Forelimb muscle (tissue), 1 donor: ENCODE measurements at regions not wholly inside any gene's neighbourhood (a gene's known extent, or its start where the extent isn't known, plus 50 kb on each side); places are given as distances from the start of the nearest gene placed in this dataset.
"Not testable (repeated sequence)": the region's sequence is repeated elsewhere in the genome, so short reads cannot be mapped to it uniquely, and the experiment has no call there.

Source experiments
- DNase-seq: peaks from one replicate; pipeline ENCODE4 v3.0.0-alpha.2; 2013; ENCODE audit warnings: low read depth

DNA sequence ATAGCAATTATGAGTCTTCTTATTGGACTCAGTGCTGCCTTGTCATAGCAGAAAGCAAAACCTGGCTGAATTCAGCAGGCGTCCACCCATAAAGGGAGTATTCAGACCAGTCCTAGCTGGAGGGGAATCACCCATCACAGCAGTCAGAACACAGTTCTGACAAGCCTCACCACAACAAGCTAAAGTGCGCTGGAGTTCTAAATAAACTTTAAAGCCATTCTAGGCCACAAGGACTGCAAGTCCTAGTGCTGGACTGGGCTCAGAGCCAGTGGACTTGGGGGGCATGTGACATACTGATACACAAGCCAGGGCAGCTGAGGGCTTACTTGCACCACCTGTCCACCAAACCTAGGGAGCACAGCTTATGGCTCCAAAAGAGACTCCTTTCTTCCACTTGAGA, 115.3 kb upstream of the PCSK5 start:
- DNase-seq: no peak

DNA sequence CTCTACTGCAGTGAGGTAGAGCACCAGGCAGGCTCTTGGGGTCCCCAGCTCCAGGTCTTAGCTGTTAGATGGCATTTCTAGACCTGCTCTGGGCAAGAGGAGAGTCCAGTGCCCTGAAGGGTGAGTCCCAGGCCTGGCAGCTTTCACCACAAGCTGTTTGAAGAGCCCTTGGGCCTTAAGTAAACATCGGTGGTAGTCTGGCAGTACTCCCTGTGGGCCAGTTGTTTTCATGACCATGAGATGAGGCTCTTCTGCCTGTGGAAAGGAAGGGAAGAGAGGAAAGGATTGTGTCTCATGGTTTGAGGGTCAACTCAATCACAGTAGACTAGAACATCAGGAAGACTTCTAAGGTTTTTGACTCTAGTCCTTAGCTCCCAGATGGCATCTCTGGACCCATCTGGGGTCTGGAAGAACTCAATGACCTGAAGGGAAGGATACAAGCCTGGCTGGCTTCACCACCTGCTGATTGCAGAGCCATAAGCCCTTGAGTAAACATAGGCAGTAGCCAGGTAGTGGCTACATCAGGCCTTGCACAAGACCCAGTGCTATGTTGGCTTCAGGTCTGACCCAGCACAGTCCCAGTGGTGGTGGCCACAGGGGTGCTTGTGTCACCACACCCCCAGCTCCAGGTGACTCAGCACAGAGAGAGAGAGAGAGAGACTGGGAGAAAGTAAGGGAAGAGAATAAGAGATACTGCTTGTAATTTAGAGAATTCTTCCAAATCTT, 114.3 kb upstream of the PCSK5 start:
- no peak for DNase-seq

- DNase-seq: no peak
Measured at GRCh38 chr9:75780185-75780584, 110.3 kb upstream of the PCSK5 start.

DNA sequence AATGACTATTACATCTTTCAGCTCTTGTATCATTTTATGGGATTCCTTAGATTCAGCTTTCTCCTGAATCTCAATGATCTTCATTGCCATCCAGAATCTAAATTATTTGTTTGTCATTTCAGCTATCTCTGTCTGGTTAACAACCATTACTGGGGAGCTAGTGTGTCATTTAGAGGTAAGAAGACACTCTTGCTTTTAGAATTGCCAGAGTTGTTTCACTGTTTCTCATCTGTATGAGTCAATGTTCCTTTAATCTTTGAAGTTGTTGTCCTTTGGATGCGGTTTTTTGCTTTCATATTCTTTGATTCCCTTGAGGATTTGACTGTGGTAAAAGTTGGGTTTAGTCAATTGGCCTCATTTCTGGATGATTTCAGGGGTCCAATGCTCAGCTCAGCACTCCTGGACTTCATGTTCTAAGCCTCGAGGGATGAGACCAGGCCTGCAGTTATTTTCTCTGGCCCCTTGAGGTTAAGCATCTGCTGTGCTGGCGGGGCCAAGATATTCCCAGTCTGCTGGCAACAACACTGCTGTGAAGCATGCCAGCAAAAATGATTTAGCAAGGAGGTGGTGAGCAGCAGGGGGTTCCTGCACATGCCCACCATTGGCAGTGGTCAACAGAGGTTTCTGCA, 102.4 kb upstream of the PCSK5 start:
- no peak for DNase-seq

GRCh38 chr9:75797085-75797580, 93.3 kb upstream of the PCSK5 start:
- DNase-seq: no peak

GRCh38 chr9:75798505-75798904, 92.0 kb upstream of the PCSK5 start:
- no peak for DNase-seq

- DNase-seq: no peak
Measured at GRCh38 chr9:75803130-75803529, 87.3 kb upstream of the PCSK5 start.

GRCh38 chr9:75810063-75810462, 80.4 kb upstream of the PCSK5 start:
- DNase-seq: no peak

DNA sequence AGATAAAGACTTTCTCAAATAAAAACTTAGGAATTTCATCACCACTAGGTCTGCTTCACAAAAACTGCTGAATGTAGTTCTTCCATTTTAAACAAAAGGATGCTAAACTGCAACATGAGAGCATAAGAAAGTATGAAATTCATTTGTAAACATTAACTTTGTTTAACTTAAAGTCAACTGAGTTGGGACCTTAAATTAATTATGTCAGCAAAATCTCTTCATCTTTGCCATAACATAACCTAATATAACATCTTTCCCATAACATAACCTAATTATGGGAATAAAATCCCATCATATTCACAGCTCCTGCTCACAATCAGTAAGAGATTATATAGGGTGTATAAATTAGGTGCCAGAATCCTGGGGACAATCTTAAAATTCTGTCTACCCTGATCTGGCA, 78.8 kb upstream of the PCSK5 start:
- no peak for DNase-seq

- no peak for DNase-seq
Measured at GRCh38 chr9:75812141-75812540, 78.3 kb upstream of the PCSK5 start.

GRCh38 chr9:75814667-75815066, 75.8 kb upstream of the PCSK5 start:
- DNase-seq: no peak

DNA sequence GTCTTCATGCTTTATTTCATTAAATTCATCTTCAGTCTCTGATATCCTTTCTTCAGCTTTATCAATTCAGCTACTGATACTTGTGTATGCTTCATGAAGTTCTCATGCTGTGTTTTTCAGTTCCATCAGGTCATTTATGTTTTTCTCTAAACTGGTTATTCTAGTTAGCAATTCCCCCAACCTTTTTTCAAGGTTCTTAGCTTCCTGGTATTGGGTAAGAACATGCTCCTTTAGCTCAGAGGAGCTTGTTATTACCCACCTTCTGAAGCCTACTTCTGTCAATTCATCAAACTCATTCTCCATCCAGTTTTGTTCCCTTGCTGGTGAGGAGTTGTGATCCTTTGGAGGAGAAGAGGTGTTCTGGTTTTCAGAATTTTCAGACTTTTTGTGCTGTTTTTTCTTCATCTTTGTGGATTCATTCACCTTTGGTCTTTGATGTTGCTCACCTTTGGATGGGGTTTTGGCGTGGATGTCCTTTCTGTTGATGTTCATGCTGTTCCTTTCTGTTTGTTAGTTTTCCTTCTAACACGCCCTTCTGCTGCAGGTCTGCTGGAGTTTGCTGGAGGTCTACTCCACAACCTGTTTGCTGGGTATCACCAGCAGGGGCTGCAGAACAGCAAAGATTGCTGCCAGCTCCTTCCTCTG, 69.9 kb upstream of the PCSK5 start:
- DNase-seq: not testable (repeated sequence)

- peak; percentile 1 for DNase-seq
Measured at GRCh38 chr9:75823151-75823550, 67.3 kb upstream of the PCSK5 start.

GRCh38 chr9:75824816-75825568, 65.5 kb upstream of the PCSK5 start:
- DNase-seq: no peak

DNA sequence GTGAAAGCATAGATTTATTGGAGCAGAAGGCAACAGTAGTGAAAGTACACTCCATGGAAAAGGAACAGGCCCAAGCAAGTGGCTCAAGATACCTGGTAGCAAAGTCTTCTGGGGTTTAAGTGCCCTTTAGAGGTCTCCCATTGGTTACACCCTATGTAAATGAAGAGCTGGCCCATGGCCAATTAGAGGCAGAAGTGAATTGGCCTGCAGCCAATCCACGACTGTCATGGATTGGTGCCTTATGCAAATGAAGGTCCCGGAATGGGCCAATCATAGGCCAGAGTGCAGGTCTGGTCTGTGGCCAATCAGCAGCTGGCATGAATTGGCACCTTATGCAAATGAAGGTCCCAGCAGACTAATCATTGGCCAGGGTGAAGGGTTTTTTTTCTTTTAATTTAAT, 64.2 kb upstream of the PCSK5 start:
- no peak for DNase-seq

- DNase-seq: no peak
Measured at GRCh38 chr9:75830303-75830702, 60.2 kb upstream of the PCSK5 start.

GRCh38 chr9:75833778-75834177, 56.7 kb upstream of the PCSK5 start:
- DNase-seq: no peak

DNA sequence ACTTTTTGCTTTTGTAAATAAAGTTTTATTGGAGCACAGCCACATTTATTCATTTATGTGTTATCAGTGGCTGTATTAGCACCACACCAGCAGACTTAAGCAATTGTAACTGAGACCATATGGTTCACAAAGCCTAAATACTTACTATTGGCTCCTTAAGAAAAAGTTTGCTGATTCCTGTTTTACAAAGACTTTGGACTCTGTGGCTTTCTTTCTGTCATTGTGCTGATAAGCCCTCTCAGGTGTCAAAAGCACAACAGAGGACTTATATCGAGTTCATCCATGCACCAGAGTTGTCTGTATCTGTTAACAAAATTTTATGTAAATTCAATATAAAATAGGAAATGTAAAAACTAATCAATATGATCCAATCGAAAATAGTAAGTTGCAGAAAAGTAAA, 55.6 kb upstream of the PCSK5 start:
- DNase-seq: no peak
